ENCODE measurements at regions not wholly inside any gene's neighbourhood (a gene's known extent, or its start where the extent isn't known, plus 50 kb on each side); places are given as distances from the start of the nearest gene placed in this dataset.

- H3K4me1 ChIP-seq = peaks cover 0 to 38% (median 12%) of the 10 kb centered on the region in 4 donors
- peak overlapping the region in 2 of 4 donors; percentile 65 to 67 for H3K27ac ChIP-seq
- H3K4me3 ChIP-seq = no peak overlapping the region
- no peak for DNase-seq (ENCODE audit: low spot score in 2 of 2)
- H3K36me3 ChIP-seq = no peaks in the 10 kb centered on the region
- no peaks in the 10 kb centered on the region for H3K27me3 ChIP-seq
- WGBS, 2 donors = 73 to 87% methylated on average over 1 of the region's 1 CpG
- TF ChIP-seq POLR2A (IDR thresholded peaks at IDR 0.05) (no peak), EP300 (IDR thresholded peaks at IDR 0.05) (no peak), CTCF (IDR thresholded peaks at IDR 0.05) (no peak)
- no peaks in the 10 kb centered on the region for H3K9me3 ChIP-seq
These were observed 703.1 kb upstream of the FZD8 start for GRCh38 chr10:36345175-36345533.

- no peaks in the 10 kb centered on the region for H3K27me3 ChIP-seq
- H3K4me3 ChIP-seq = no peak overlapping the region
- DNase-seq (ENCODE audit: low spot score in 2 of 2) = no peak
- 30 to 39% methylated on average over 6 of the region's 6 CpGs for WGBS, 2 donors
- no peaks in the 10 kb centered on the region for H3K9me3 ChIP-seq
- peaks cover 0 to 33% (median 10%) of the 10 kb centered on the region in 4 donors for H3K4me1 ChIP-seq
- TF ChIP-seq EP300 (IDR thresholded peaks at IDR 0.05) (no peak), POLR2A (IDR thresholded peaks at IDR 0.05) (no peak), CTCF (IDR thresholded peaks at IDR 0.05) (no peak)
- no peaks in the 10 kb centered on the region for H3K36me3 ChIP-seq
- H3K27ac ChIP-seq = peak overlapping the region in 2 of 4 donors; percentile 65 to 67
These were observed 702.4 kb upstream of the FZD8 start for GRCh38 chr10:36344240-36345174.

- 45 to 94% methylated on average over 2 of the region's 2 CpGs for WGBS, 2 donors
- Histone ChIP-seq H3K4me1 (peaks cover 0 to 25% (median 7%) of the 10 kb centered on the region in 4 donors), H3K36me3 (no peaks in the 10 kb centered on the region), H3K27me3 (no peaks in the 10 kb centered on the region), H3K4me3 (no peak overlapping the region), H3K9me3 (no peaks in the 10 kb centered on the region), H3K27ac (no peak overlapping the region)
- TF ChIP-seq EP300 (IDR thresholded peaks at IDR 0.05) = no peak
- DNase-seq (ENCODE audit: low spot score in 2 of 2) = no peak
These were observed 700.7 kb upstream of the FZD8 start for GRCh38 chr10:36342781-36343180.

DNA sequence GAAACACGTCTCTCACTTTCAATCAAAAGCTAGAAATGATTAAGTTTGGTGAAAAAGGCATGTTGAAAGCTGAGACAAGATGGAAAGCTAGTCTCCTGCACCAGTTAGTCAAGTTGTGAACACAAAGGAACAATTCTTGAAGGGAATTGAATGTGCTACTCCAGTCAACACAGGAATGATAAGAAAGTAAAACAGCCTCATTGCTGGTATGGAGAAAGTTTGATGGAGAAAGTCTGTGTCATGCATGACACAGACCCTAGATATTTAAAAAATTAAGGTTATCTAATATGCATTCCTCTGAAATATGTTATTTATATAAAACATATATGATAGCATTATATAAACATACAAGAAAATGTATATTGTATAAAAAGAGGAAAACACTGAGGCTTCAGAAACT lies 699.4 kb upstream of the FZD8 start:
- TF ChIP-seq CTCF (IDR thresholded peaks at IDR 0.05) (no peak), POLR2A (IDR thresholded peaks at IDR 0.05) (no peak), EP300 (IDR thresholded peaks at IDR 0.05) (no peak)
- Histone ChIP-seq H3K36me3 (no peaks in the 10 kb centered on the region), H3K27me3 (no peaks in the 10 kb centered on the region), H3K4me3 (no peak overlapping the region), H3K9me3 (no peaks in the 10 kb centered on the region), H3K27ac (no peak overlapping the region), H3K4me1 (peaks cover 0 to 24% (median 7%) of the 10 kb centered on the region in 4 donors)
- 95 to 100% methylated on average over 1 of the region's 1 CpG for WGBS, 2 donors
- no peak for DNase-seq (ENCODE audit: low spot score in 2 of 2)

DNA sequence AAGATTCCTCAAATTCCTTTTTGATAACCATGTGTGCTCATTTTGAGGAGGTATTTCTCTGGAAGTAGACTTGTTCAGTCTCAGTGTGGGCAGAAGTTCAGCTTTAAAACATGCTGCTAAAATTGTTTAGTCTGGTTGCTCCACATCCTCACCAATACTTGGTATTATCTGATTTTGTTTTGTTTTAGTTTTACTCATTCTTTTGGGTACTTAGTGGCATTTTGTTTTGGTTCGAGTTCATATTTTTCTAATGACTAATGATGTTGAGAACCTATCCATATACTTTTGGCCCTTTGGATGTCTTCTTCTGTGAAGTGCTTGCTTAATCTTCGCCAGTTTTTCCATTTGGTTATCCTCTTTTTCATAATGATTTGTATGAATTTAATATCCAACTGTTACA lies 694.2 kb upstream of the FZD8 start:
- H3K27me3 ChIP-seq = no peaks in the 10 kb centered on the region
- H3K27ac ChIP-seq = no peak overlapping the region
- TF ChIP-seq CTCF (IDR thresholded peaks at IDR 0.05) (no peak), EP300 (IDR thresholded peaks at IDR 0.05) (no peak), POLR2A (IDR thresholded peaks at IDR 0.05) (no peak)
- H3K4me1 ChIP-seq = no peaks in the 10 kb centered on the region
- DNase-seq (ENCODE audit: low spot score in 2 of 2) = no peak
- WGBS, 2 donors = 89 to 90% methylated on average over 2 of the region's 2 CpGs
- H3K36me3 ChIP-seq = no peaks in the 10 kb centered on the region
- H3K4me3 ChIP-seq = no peak overlapping the region
- no peaks in the 10 kb centered on the region for H3K9me3 ChIP-seq
